Fibroblast of mammary gland (primary cell): ENCODE measurements at regions not wholly inside any gene's neighbourhood (a gene's known extent, or its start where the extent isn't known, plus 50 kb on each side); places are given as distances from the start of the nearest gene placed in this dataset.

Experiments
- DNase-seq: peaks from one replicate; pipeline ENCODE4 v3.0.0-alpha.2; 2010; ENCODE audit warnings: low read depth
- H3K4me3 ChIP-seq: 2 replicates; pipeline ENCODE4 v1.5.1; 2011; ENCODE audit warnings: low read depth, mild to moderate bottlenecking, low read length, moderate library complexity; ENCODE audit not compliant: control insufficient read depth
- TF ChIP-seq, protein P1 (sequence below): conservative IDR thresholded peaks from 2 replicates; pipeline ENCODE4 v1.5.1; 2011; ENCODE audit warnings: low read depth, low read length, inconsistent platforms; ENCODE audit not compliant: control insufficient read depth, insufficient read depth

DNA sequence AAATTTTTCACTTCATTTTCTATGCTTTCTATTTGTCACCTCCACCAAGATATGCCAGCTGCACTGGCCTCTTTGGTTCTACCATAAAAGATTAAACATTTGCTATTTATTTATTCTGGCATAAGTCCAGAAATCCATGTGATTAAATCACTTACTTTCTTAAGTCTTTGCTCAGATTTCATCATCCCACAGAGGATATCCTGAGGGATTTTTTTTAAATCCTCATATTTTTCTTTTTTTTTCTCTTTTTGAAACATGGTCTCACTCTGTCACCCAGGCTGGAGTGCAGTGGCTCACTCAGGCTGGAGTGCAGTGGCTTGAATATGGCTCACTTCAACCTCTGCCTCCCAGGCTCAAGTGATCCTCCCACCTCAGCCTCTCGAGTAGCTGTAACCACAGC lies 645.4 kb upstream of the ATXN7L3B start:
- H3K4me3 ChIP-seq: no peak overlapping the region
- peak; percentile 4 for DNase-seq
- TF ChIP-seq, protein P1, sequence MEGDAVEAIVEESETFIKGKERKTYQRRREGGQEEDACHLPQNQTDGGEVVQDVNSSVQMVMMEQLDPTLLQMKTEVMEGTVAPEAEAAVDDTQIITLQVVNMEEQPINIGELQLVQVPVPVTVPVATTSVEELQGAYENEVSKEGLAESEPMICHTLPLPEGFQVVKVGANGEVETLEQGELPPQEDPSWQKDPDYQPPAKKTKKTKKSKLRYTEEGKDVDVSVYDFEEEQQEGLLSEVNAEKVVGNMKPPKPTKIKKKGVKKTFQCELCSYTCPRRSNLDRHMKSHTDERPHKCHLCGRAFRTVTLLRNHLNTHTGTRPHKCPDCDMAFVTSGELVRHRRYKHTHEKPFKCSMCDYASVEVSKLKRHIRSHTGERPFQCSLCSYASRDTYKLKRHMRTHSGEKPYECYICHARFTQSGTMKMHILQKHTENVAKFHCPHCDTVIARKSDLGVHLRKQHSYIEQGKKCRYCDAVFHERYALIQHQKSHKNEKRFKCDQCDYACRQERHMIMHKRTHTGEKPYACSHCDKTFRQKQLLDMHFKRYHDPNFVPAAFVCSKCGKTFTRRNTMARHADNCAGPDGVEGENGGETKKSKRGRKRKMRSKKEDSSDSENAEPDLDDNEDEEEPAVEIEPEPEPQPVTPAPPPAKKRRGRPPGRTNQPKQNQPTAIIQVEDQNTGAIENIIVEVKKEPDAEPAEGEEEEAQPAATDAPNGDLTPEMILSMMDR: no peak

DNA sequence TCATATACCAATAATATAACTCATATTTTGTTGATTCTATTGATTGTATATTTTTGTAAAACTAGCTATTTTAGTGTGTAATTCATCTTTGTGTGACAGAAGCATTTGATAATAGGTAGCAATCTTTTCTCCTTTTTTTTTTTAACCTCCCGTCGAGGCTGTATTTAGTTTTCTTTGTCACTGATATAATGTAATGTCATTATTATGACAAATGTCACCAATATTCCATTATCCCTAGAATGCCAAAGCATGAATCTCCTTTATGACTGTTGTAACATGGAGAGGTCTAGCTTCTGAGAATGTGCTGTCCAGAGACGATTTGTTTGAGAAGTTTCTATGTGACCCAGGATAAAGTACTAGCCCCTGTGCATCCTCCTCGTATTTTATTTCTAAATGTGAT lies 639.0 kb upstream of the ATXN7L3B start:
- DNase-seq: no peak
- no peak overlapping the region for H3K4me3 ChIP-seq
- TF ChIP-seq, protein P1: no peak

DNA sequence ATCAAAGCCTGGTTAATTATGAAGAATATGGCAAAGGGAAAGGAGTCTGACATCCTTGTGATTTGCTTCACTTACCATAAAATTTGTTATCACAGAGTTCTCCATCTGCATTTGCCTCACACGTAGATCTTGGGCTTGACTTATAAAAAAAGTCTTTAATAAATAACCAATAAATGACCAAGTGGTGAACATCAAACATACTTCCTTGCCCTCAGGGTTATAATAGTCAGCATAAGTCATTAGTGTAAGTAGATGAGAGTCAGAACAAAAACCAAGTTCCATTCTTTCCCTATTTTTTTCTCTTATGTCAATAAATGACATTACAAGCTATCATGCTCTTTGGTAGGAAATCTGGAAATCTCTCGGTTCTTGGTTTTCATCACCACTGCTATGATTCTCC lies 635.4 kb upstream of the ATXN7L3B start:
- DNase-seq: no peak
- TF ChIP-seq, protein P1: no peak
- H3K4me3 ChIP-seq: no peak overlapping the region

DNA sequence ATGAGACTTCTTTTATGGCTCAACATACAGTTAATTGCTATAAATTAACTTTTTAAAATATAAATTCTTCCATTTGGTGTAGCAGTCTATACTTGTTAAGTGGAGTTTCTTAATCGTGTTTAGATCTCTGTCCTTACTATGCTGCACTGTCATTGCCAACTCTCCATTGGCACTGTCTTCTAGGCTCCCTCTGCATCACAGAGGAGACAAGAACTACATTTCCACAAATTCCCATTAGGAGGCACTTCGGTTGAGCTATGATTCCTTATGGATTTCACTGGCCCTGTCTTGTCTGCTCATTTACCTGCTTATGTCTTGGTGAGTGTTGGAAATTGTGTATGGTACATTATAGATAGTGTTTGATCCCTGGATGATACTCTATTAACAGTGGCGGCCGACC lies 630.9 kb upstream of the ATXN7L3B start:
- no peak overlapping the region for H3K4me3 ChIP-seq
- DNase-seq: no peak
- TF ChIP-seq, protein P1: no peak

DNA sequence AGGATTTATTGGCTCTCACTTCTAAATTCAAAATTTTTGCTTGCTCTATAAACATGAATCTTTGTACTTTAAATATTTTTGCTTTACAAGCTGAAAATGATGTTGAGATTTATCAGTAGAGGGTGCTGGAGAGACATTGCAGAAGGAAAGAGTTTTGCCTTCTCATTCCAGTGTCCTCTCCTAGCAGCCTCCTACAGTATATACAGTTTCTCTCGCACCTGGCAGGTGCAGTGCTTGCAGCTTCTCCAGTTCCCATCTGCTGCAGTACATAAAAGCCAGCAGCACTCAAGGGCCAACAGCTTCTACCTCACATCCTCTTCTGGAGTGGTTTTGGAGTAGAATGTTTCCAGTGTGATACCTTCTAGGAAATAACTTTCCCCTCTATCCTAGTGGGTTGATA lies 601.8 kb upstream of the ATXN7L3B start:
- no peak for DNase-seq
- H3K4me3 ChIP-seq: no peak overlapping the region
- TF ChIP-seq, protein P1: no peak

DNA sequence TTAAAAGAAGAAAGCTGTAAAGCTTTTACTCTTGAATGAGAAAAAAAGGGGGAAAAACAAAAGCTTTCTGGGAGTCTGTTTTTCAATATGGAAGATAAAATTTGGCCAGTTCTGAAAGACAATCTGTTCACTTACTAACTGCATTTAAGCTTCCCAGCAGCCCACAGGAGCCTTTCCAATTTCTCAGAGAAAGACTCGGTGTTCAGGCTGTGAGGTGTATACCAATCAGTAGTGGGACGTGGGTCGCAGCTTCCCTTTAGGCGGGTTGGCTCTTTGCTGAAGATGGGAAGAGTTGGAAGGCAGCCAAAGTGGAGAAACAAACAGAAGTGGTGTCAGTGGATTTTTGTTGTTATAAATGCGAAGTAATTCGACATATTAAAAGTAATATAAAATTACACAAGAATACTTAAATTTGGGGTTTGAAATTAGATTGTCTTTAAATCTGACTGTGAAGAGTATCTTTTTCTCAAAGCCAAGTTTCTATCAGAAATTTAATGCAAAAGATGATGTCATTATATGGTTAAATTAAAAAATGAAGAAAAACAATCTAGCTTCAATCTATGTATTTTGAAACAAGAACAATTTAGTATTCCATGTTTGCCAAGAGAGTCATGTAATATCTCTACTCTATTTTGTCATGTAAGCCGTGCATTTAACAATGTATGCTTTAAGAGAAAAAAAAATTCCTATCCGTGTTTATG lies 590.2 kb upstream of the ATXN7L3B start:
- DNase-seq: no peak
- TF ChIP-seq, protein P1: no peak
- H3K4me3 ChIP-seq: no peak overlapping the region

DNA sequence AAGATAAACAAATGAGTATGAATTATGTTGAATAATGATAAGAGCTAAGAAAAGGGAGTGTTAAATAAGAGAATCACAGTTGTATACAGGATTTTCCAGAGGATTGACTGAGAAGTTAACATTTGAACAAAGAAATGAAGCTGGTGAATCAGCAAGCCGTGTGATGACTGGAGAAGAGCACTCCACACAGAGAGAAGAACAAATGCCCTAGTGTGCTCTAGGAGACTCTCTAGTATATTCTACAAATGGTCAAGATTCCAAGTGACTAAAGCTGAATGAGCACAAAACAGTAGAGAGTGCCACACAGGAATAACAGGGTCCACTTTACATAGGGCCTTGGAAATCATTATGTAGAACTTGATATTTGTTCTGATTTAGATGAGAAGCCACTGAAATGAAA lies 587.1 kb upstream of the ATXN7L3B start:
- no peak for DNase-seq
- TF ChIP-seq, protein P1: no peak
- H3K4me3 ChIP-seq: no peak overlapping the region
